Hematopoietic multipotent progenitor cell treated with erythropoietin and hydrocortisone succinate and interleukin-3 and kit ligand, for 8 days (in vitro differentiated cells): ENCODE measurements at regions not wholly inside any gene's neighbourhood (a gene's known extent, or its start where the extent isn't known, plus 50 kb on each side); places are given as distances from the start of the nearest gene placed in this dataset.
"Not testable (repeated sequence)": the region's sequence is repeated elsewhere in the genome, so short reads cannot be mapped to it uniquely, and the experiment has no call there.

Source experiments
- DNase-seq: peaks from one replicate; pipeline ENCODE4 v3.0.0-alpha.2; 2015

DNA sequence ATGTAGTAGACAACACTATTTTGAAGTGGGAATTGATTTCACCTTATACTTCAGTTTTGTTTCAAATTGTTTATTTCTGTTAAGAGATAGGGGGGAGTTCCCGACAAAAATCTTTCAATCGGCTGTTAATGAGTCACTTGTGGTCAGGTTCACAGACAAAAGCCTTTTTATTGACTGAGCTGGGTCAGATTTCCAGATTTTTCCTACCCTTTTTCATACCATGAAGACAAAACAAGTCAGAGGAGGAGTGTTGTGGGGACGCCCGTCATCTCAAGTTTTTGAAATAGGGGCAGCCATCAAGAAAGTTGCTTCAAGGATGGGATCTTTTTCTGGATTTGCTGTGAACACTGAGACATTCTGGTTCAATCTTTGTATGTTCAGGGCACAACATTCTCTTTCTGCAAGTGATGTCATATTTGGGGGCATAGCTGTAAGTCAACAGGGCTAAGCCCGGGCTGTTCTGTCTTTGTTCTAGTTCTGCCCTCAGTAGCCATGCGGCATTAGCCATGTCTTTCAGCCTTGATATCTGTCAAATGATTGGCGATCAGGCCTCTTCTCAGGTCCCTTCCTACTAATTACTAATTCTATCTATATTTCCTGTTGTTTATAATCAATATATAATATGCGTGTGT, 496.0 kb upstream of the MARCKS start:
- no peak for DNase-seq

GRCh38 chr6:113362301-113363047, 494.7 kb upstream of the MARCKS start:
- no peak for DNase-seq

DNA sequence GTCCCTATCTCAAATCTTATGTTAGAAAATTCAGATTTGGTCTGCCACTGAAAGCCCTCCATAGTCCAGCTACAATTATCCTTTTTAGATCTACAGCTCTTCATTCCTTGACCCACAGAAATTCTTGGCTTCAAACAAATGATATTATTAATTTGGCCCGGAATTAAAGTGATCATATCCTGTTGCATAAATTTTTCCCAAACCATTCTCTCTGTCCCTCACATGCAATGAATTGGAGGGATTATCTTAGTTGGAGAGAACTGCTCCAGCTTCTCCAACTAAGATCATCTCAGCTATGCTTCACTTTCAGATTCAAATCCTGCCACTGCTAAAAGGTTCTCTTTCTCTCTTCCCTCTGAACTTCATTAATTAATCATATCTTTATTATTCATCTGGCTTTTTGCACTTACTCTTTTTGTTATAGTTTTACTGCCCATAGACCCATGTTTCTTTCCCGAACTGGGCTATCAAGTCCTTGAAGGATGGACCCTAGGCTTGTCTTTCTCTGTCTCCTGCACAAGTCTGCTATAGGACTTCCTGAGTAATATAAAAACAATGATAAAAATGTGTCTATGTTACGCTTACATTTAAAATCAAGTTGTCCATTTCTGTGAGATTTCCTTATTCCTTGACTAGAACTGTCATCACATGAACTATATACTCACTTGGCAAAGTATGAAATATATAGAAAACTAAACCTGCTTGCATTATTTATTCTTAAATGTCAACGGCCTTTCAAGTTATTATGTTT, 493.9 kb upstream of the MARCKS start:
- no peak for DNase-seq

- DNase-seq, result no peak
These were observed 493.3 kb upstream of the MARCKS start for GRCh38 chr6:113363866-113364265.

DNA sequence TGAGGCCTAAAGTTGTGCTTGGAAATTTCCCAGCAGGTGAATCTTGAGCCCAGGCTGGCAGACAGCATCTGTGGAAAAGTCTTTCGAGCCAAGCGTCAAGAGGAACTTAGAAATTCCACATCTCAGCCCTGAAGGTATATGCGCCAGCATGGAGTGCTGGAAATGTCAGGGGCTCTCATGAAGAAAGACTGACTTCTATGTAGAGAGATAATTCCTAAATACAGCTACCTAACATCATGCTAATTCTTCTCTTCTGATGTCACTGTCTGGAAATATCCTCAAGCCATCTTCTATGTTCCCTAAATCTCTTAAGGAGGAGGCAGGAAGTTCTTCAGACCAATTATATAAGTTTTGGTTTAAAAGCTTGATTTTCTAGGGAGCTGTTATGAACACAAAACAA, 492.4 kb upstream of the MARCKS start:
- DNase-seq, result no peak

GRCh38 chr6:113365191-113365590, 492.0 kb upstream of the MARCKS start:
- no peak for DNase-seq

GRCh38 chr6:113366505-113366904, 490.6 kb upstream of the MARCKS start:
- DNase-seq, result no peak

- no peak for DNase-seq
These were observed 486.3 kb upstream of the MARCKS start for GRCh38 chr6:113370508-113371502.

DNA sequence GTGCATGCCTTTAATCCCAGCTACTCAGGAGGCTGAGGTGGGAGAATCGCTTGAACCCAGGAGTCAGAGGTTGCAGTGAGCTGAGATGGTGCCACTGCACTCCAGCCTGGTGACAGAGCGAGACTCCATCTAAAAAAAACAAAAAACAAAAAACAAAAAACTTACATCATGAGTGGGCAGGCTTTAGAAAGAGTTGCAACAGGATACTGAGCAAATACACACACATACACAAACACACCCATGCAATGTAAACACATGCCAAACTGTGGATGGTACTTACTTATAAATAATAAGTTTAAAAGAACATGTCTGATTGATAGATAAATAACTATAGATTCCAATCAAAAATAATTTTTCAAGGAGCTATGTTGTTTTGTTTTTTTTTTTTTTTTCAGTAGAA, 481.7 kb upstream of the MARCKS start:
- not testable (repeated sequence) for DNase-seq

GRCh38 chr6:113375950-113376846, 480.9 kb upstream of the MARCKS start:
- DNase-seq, result no peak

- no peak for DNase-seq
These were observed 480.3 kb upstream of the MARCKS start for GRCh38 chr6:113376847-113377165.

GRCh38 chr6:113377362-113377942, 479.7 kb upstream of the MARCKS start:
- DNase-seq, result no peak

DNA sequence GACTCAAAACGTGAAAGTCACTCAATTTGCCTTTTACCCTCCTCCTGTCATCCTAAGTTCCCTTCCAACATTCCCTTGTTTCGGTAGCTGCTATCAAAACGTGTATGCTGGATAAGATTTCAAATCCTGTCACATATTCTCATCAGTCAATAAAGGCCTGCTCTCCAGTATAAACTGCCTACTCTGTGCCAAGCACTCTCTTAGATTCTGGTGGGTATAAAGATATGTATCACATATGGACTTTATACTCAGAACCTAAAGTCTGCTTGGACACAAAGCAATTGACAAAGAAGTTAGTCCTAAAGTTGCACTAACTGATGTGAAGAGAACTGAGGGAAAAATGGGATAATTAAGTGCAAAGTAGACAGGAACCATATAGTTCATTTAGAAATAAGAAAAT, 476.6 kb upstream of the MARCKS start:
- no peak for DNase-seq

- DNase-seq, result no peak
These were observed 475.9 kb upstream of the MARCKS start for GRCh38 chr6:113381232-113381631.

GRCh38 chr6:113381959-113382358, 475.2 kb upstream of the MARCKS start:
- no peak for DNase-seq

GRCh38 chr6:113383701-113384100, 473.4 kb upstream of the MARCKS start:
- no peak for DNase-seq

- no peak for DNase-seq
These were observed 472.1 kb upstream of the MARCKS start for GRCh38 chr6:113385020-113385431.

DNA sequence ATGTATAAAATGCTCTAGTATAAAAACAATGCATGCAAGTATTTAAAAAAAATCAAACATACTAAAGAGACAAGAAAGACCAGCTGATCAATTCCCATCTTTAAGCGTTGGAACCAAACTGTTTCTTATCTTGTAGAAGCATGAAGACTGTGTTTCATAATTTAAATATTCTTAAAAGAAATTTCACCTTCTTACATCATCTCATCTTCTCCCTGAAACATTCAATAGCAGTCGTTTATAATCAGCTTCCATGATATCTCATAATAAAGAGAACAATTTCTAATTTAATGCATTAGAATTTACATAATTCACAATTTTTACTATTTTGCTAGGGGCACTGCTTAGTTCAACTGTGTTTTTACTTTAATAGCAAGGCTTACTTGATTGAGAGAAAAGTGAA, 468.1 kb upstream of the MARCKS start:
- no peak for DNase-seq

- no peak for DNase-seq
These were observed 464.5 kb upstream of the MARCKS start for GRCh38 chr6:113392551-113393055.

DNA sequence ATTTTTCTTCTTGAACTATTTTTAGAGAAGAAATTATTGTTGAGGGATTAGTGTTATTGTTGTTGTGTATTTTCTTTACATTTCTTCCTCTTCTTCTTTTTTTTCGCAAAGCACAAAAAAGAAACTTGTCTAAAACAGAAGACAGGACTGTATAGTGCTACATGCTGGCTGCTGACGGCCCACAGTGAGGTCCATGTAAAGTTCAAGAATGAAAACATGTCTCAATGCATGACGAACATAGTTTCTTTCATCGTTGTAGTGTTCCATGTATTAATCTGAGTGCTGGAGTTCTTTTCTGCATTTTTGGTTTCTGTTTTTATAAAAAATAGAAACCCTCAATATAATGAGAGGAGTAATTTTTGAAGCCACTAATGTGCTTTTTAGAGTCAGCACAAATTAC, 462.9 kb upstream of the MARCKS start:
- DNase-seq, result no peak

GRCh38 chr6:113394729-113395128, 462.4 kb upstream of the MARCKS start:
- DNase-seq, result no peak
